A549 (cell line): ENCODE measurements at regions not wholly inside any gene's neighbourhood (a gene's known extent, or its start where the extent isn't known, plus 50 kb on each side); places are given as distances from the start of the nearest gene placed in this dataset.
"Not testable (repeated sequence)": the region's sequence is repeated elsewhere in the genome, so short reads cannot be mapped to it uniquely, and the experiment has no call there.

Experiments
- ATAC-seq, 2 experiments: fragments of 200-7000 bp in 1 of 2; fragments of >200 bp in 1 of 2; cut with Nextera tagmentation in 1 of 2; cut with Tn5 transposase in 1 of 2; 3 replicates each; pipeline versions ENCODE4 v1.8.0 to v1.9.1; 2018 to 2020; ENCODE audit warnings: mild to moderate bottlenecking in 1 of 2, moderate library complexity in 1 of 2
- CTCF ChIA-PET: fragments of 300-600 bp; sonication (Branson Sonifier 250); formaldehyde crosslinking; extraction: SDS; loops from one replicate; lab custom pipeline; 2021; ENCODE audit warnings: antibody characterized with exemption, inconsistent platforms; lab: Yijun Ruan, JAX
- POLR2A ChIA-PET: fragments of 350-600 bp; formaldehyde crosslinking; extraction: SDS; loops from one replicate; lab custom pipeline; 2021; ENCODE audit warnings: antibody characterized with exemption, inconsistent platforms; lab: Yijun Ruan, JAX
- DNase-seq, 2 experiments: peaks; one replicate each; pipeline versions ENCODE4 v3.0.0 to v3.0.0-alpha.2; 2011 to 2016; ENCODE audit warnings: low read depth in 1 of 2, low spot score in 1 of 2
- FAIRE-seq: peaks from 2 replicates; lab custom pipeline; 2011; peaks lifted over from hg19 to GRCh38; lab: Jason Lieb, UNC
- H3K27ac ChIP-seq, 2 experiments: fragments of >200 bp; sonication (Bioruptor Twin); formaldehyde crosslinking; 3 replicates each; pipeline ENCODE4 v1.5.1; 2016 to 2017
- H3K4me1 ChIP-seq: fragments of >200 bp; sonication (Bioruptor Twin); formaldehyde crosslinking; 3 replicates; pipeline ENCODE4 v1.6.1; 2016
- H3K4me2 ChIP-seq: fragments of >200 bp; sonication (Bioruptor Twin); formaldehyde crosslinking; 3 replicates; pipeline ENCODE4 v1.6.1; 2016
- H3K4me3 ChIP-seq: fragments of >200 bp; sonication (Bioruptor Twin); formaldehyde crosslinking; 3 replicates; pipeline ENCODE4 v1.5.1; 2016
- H3K9me3 ChIP-seq: fragments of >200 bp; sonication (Bioruptor Twin); formaldehyde crosslinking; 3 replicates; pipeline ENCODE4 v1.6.1; 2016
- E2F6 ChIP-seq: IDR thresholded peaks from 2 replicates; pipeline ENCODE4 v1.6.1; 2012; ENCODE audit warnings: low read depth, borderline replicate concordance
- EHF ChIP-seq: fragments of 250-450 bp; sonication (Bioruptor Pico); IDR thresholded peaks from 2 replicates; pipeline ENCODE4 v1.5.0; 2020; ENCODE audit warnings: mild to moderate bottlenecking
- EHMT2 ChIP-seq: fragments of 200-600 bp; sonication (generic); IDR thresholded peaks from 2 replicates; pipeline ENCODE4 v1.6.1; 2016; ENCODE audit warnings: antibody characterized with exemption, low read depth, mild to moderate bottlenecking, moderate library complexity
- FOXS1 ChIP-seq: fragments of 250-450 bp; sonication (Bioruptor Pico); IDR thresholded peaks from 2 replicates; pipeline ENCODE4 v1.5.0; 2020; ENCODE audit warnings: mild to moderate bottlenecking, moderate library complexity
- HMGXB4 ChIP-seq: fragments of 250-450 bp; sonication (Bioruptor Pico); IDR thresholded peaks from 2 replicates; pipeline ENCODE4 v1.5.0; 2021; ENCODE audit warnings: mild to moderate bottlenecking, moderate library complexity, borderline replicate concordance
- HOXA7 ChIP-seq: fragments of 250-450 bp; sonication (Bioruptor Pico); IDR thresholded peaks from 2 replicates; pipeline ENCODE4 v1.5.0; 2020; ENCODE audit warnings: mild to moderate bottlenecking, moderate library complexity
- MAFK ChIP-seq: fragments of 450-650 bp; IDR thresholded peaks from 2 replicates; pipeline ENCODE4 v1.6.1; 2014; ENCODE audit not compliant: partially characterized antibody
- NR3C1 ChIP-seq: fragments of >200 bp; sonication (Bioruptor Twin); formaldehyde crosslinking; IDR thresholded peaks from 3 replicates; pipeline ENCODE4 v1.6.1; 2017
- RFX5 ChIP-seq: fragments of 450-650 bp; IDR thresholded peaks from 2 replicates; pipeline ENCODE4 v1.7.1; 2014; ENCODE audit warnings: antibody characterized with exemption, mild to moderate bottlenecking, moderate library complexity
- ZSCAN20 ChIP-seq: fragments of 250-450 bp; sonication (Bioruptor Pico); IDR thresholded peaks from 2 replicates; pipeline ENCODE4 v1.8.0; 2022; ENCODE audit warnings: mild to moderate bottlenecking, moderate library complexity
- WGBS: methylation state at CpG from one replicate; pipeline ENCODE4 v1.1.6; 2017; ENCODE audit errors: missing lambda C conversion rate; 5-methylcytosine and 5-hydroxymethylcytosine counted together
- TF ChIP-seq, protein P1 (sequence below): fragments of 200-600 bp; sonication (generic); IDR thresholded peaks from 2 replicates; pipeline ENCODE4 v1.6.1; 2016; ENCODE audit warnings: antibody characterized with exemption, mild to moderate bottlenecking, moderate library complexity

DNA sequence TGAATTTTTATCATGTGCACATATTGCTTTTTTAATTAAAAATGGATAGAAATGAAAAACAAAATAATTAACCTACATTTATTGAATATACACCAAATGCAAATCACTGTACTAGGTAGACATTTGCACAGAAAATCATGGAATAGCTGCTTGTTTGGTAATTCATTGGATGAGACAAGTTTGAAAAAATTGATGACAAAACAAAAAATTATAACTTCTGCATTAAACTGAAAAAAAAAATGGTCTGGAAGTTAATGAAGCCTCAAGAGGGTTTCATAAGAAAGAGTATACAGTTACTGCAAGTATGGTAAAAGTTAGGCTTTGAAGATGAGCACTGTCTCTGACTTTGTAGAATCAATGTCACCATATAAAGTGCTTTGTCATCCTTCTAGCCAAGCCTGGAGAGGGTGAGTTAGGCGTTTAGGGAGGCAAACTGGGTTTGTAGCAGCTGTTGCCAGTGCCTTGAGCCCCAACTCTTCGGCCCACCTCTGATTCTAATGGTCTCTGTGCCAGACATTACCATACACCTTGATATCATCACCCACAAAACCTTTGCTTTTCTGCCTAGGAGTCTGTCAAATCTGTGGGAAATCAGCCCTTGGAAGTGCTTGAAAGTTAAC is 291.1 kb upstream of the CLEC14A start:
- Histone ChIP-seq H3K4me1 (no peaks in the 10 kb centered on the region), H3K4me2 (no peak overlapping the region), H3K4me3 (no peak overlapping the region), H3K9me3 (no peaks in the 10 kb centered on the region), H3K27ac (no peak overlapping the region)
- ChIA-PET POLR2A (no interaction called here), CTCF (no interaction called here)
- WGBS, result 0% methylated on average over 2 of the region's 2 CpGs
- FAIRE-seq, result no peak
- ATAC-seq, result no peak
- TF ChIP-seq ZSCAN20 (CRISPR knock-in tag), result no peak
- TF ChIP-seq MAFK, result peak; percentile 82
- no peak for DNase-seq

DNA sequence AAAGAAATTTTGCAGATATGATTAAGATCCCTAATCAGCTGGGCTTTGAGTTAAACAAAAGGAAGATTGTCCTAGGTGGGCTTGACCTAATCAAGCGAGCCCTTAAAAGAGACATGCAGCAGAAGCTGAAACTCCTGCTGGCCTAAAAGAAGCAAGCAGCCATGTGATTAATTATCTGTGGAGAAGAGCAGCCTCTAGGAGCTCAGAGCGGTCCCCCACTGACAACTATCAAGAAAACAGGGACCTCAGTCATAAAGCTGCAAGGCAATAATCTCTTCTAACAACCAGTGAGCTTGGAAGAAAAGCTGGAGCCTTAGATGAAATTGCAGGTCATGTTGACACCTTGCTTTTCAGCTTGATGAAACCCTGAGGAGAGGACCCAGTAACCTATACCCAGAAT is 288.9 kb upstream of the CLEC14A start:
- Histone ChIP-seq H3K27ac (no peak overlapping the region), H3K4me1 (no peaks in the 10 kb centered on the region), H3K9me3 (no peaks in the 10 kb centered on the region), H3K4me3 (no peak overlapping the region), H3K4me2 (no peak overlapping the region)
- DNase-seq (no peak), ATAC-seq (no peak), FAIRE-seq (no peak)
- POLR2A ChIA-PET, result no interaction called here
- TF ChIP-seq, protein P1, sequence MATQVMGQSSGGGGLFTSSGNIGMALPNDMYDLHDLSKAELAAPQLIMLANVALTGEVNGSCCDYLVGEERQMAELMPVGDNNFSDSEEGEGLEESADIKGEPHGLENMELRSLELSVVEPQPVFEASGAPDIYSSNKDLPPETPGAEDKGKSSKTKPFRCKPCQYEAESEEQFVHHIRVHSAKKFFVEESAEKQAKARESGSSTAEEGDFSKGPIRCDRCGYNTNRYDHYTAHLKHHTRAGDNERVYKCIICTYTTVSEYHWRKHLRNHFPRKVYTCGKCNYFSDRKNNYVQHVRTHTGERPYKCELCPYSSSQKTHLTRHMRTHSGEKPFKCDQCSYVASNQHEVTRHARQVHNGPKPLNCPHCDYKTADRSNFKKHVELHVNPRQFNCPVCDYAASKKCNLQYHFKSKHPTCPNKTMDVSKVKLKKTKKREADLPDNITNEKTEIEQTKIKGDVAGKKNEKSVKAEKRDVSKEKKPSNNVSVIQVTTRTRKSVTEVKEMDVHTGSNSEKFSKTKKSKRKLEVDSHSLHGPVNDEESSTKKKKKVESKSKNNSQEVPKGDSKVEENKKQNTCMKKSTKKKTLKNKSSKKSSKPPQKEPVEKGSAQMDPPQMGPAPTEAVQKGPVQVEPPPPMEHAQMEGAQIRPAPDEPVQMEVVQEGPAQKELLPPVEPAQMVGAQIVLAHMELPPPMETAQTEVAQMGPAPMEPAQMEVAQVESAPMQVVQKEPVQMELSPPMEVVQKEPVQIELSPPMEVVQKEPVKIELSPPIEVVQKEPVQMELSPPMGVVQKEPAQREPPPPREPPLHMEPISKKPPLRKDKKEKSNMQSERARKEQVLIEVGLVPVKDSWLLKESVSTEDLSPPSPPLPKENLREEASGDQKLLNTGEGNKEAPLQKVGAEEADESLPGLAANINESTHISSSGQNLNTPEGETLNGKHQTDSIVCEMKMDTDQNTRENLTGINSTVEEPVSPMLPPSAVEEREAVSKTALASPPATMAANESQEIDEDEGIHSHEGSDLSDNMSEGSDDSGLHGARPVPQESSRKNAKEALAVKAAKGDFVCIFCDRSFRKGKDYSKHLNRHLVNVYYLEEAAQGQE, result no peak
- TF ChIP-seq EHF (CRISPR knock-in tag), result no peak
- WGBS, result 13% methylated on average over 2 of the region's 2 CpGs
- CTCF ChIA-PET, result interaction anchor here (0.6 kb wide), 1 partner anchor 152 kb away, joined by 4 read pairs; no protein-coding TSS in a partner anchor

GRCh38 chr14:38543851-38544250 is 288.0 kb upstream of the CLEC14A start:
- CTCF ChIA-PET, FAIRE-seq, ATAC-seq, H3K9me3 ChIP-seq, H3K4me1 ChIP-seq, H3K4me2 ChIP-seq, H3K4me3 ChIP-seq, DNase-seq, H3K27ac ChIP-seq, POLR2A ChIA-PET: not testable (repeated sequence)
- WGBS, result 46% methylated on average over 5 of the region's 5 CpGs

- H3K4me3 ChIP-seq, DNase-seq, ATAC-seq, FAIRE-seq, POLR2A ChIA-PET, H3K4me1 ChIP-seq, H3K27ac ChIP-seq, H3K4me2 ChIP-seq, H3K9me3 ChIP-seq: not testable (repeated sequence)
- CTCF ChIA-PET, result interaction anchor here (0.6 kb wide), 1 partner anchor 340 kb away, joined by 3 read pairs; no protein-coding TSS in a partner anchor
- 11% methylated on average over 5 of the region's 5 CpGs for WGBS
These were observed 282.2 kb upstream of the CLEC14A start for GRCh38 chr14:38538053-38538452.

GRCh38 chr14:38536376-38537038 is 280.6 kb upstream of the CLEC14A start:
- no peaks in the 10 kb centered on the region for H3K4me1 ChIP-seq
- H3K27ac ChIP-seq, result no peak overlapping the region
- POLR2A ChIA-PET, result no interaction called here
- no peak for FAIRE-seq
- 38% methylated on average over 4 of the region's 4 CpGs for WGBS
- H3K4me2 ChIP-seq, result no peak overlapping the region
- no peak overlapping the region for H3K4me3 ChIP-seq
- CTCF ChIA-PET, result no interaction called here
- peak; percentile 90 for TF ChIP-seq MAFK
- TF ChIP-seq FOXS1 (CRISPR knock-in tag), result no peak
- ATAC-seq, result no peak
- H3K9me3 ChIP-seq, result no peaks in the 10 kb centered on the region
- DNase-seq, result no peak

GRCh38 chr14:38528582-38528981 is 272.7 kb upstream of the CLEC14A start:
- Histone ChIP-seq H3K9me3 (no peaks in the 10 kb centered on the region), H3K4me1 (no peaks in the 10 kb centered on the region), H3K27ac (no peak overlapping the region), H3K4me2 (no peak overlapping the region), H3K4me3 (no peak overlapping the region)
- POLR2A ChIA-PET, result no interaction called here
- CTCF ChIA-PET, result interaction anchor here (0.6 kb wide), 1 partner anchor 412 kb away, joined by 3 read pairs; no protein-coding TSS in a partner anchor
- TF ChIP-seq HOXA7 (CRISPR knock-in tag) (no peak), E2F6 (no peak), HMGXB4 (CRISPR knock-in tag) (no peak), EHMT2 (no peak), MAFK (no peak), RFX5 (no peak), NR3C1 (no peak)
- DNase-seq, result no peak
- ATAC-seq, result no peak
- no peak for FAIRE-seq
